NB4 (cell line): ENCODE measurements at regions not wholly inside any gene's neighbourhood (a gene's known extent, or its start where the extent isn't known, plus 50 kb on each side); places are given as distances from the start of the nearest gene placed in this dataset.

Experiments used
- MYC ChIP-seq: IDR thresholded peaks from 2 replicates; pipeline ENCODE4 v1.6.1; 2011; ENCODE audit warnings: low read depth, low read length
- POLR2A ChIP-seq: IDR thresholded peaks from 2 replicates; pipeline ENCODE4 v1.6.1; 2011; ENCODE audit warnings: mild to moderate bottlenecking; ENCODE audit not compliant: insufficient read length; ENCODE audit errors: extremely low read depth
- TF ChIP-seq, protein P1 (sequence below): IDR thresholded peaks from one replicate; pipeline ENCODE4 v1.5.1; 2012; ENCODE audit warnings: low read depth, low read length

DNA sequence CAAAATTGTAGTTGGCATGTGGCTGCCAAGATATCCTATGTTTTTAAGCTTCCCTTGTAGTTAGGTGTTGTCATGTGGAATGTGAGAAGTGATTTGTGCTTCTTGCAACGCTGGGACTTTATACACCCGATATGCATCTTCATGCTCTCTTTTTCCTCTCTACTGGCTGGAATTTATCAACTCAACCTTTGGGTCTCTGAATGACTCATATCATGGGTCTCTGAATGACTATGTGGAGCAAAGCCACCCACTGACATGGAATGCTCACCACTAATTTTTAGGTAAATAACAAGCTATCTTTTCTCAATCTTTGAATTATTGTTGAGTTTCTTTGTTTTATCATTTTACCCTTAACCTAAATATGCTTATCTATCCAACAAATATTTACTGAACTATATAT lies 144.6 kb downstream of the ATP23 start:
- TF ChIP-seq, protein P1, sequence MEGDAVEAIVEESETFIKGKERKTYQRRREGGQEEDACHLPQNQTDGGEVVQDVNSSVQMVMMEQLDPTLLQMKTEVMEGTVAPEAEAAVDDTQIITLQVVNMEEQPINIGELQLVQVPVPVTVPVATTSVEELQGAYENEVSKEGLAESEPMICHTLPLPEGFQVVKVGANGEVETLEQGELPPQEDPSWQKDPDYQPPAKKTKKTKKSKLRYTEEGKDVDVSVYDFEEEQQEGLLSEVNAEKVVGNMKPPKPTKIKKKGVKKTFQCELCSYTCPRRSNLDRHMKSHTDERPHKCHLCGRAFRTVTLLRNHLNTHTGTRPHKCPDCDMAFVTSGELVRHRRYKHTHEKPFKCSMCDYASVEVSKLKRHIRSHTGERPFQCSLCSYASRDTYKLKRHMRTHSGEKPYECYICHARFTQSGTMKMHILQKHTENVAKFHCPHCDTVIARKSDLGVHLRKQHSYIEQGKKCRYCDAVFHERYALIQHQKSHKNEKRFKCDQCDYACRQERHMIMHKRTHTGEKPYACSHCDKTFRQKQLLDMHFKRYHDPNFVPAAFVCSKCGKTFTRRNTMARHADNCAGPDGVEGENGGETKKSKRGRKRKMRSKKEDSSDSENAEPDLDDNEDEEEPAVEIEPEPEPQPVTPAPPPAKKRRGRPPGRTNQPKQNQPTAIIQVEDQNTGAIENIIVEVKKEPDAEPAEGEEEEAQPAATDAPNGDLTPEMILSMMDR = no peak
- TF ChIP-seq POLR2A (no peak), MYC (no peak)
